Sciatic nerve (tissue), 2 donors: ENCODE measurements at regions not wholly inside any gene's neighbourhood (a gene's known extent, or its start where the extent isn't known, plus 50 kb on each side); places are given as distances from the start of the nearest gene placed in this dataset.
"Not testable (repeated sequence)": the region's sequence is repeated elsewhere in the genome, so short reads cannot be mapped to it uniquely, and the experiment has no call there.

Experiments
- ATAC-seq: fragments of 200-7000 bp; cut with Tn5 transposase; one replicate; pipeline ENCODE4 v1.9.1; 2020; ENCODE audit warnings: mild to moderate bottlenecking, moderate library complexity
- DNase-seq: peaks from one replicate; pipeline ENCODE4 v3.0.0-alpha.2; 2020; ENCODE audit warnings: low spot score
- intact Hi-C: fragments of 100-400 bp; cut with DNase I; formaldehyde crosslinking; loops from one replicate; pipeline ENCODE4 v1.14.2; 2022
- donor health status: DM: no; HTN: no; CAD: no.
- donor health status: DM: no; HTN: no; CAD: no.

DNA sequence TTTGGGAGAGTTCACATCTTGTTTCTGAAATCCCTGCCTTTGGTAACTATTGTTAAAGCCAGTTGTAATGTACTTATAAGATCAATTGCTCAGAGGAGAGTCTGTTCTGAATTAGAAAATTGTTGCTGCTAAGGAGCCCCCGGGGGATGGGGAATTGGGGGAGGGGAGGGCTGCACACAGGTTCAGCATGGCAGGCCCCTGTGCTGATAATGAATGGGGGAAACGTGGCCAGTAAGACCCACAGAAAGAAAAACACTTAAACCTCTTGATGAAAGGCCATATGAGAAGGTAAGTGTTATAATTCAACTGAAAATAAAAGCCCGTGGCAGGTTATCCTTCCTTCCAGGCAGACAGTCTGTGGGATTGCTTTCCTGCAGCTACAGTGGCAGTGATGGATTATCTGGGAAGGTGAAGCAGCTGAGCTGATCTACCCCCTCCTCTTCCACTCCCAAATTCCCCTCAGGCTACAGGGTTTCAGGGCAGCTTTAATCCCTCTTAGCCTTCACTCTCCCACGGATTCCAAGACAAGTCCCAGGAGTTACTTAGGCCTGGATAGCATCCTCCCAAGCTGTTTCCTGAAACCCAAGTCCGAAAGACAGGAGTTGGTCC, 398.8 kb downstream of the TBX15 start:
- DNase-seq (no peak), ATAC-seq (no peak)
- intact Hi-C loops: no loop called here

GRCh38 chr1:118588566-118588965, 399.6 kb downstream of the TBX15 start:
- no peak for ATAC-seq
- intact Hi-C loops: no loop called here
- DNase-seq: no peak

DNA sequence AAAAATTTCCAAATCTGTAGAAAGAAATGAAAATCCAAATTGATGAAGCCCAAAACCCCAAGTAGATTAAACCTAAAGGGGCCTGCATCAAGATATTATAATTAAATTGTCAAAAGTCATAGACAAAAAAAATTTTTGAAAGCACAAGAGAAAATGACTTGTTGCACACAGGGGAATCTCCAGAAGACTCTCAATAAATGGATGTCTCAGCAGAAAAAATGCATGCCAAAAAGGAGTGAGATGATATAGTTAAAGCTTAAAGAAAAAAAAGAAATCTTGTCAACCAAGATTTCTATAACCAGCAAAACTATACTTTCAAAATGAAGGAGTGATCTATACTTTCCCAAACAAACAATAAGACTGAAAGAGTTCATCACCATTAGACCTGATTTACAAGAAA, 393.2 kb upstream of the SPAG17 start:
- intact Hi-C loops: no loop called here
- DNase-seq (no peak), ATAC-seq (no peak)

DNA sequence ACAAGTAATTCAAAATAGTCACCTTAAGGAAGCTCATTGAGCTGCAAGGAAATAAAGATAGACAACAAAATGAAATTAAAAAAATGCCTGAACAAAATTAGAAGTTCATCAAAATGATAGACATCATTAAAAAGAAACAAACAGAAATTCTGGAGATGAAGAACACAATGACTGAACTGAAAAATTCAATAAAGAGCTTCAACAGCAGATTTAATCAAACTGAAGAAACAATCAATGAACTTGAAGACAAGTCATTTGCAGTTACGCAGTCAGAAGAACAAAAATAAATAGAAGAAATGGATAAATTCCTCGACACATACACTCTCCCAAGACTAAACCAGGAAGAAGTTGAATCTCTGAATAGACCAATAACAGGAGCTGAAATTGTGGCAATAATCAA, 390.0 kb upstream of the SPAG17 start:
- no peak for ATAC-seq
- no peak for DNase-seq
- intact Hi-C loops: no loop called here

- ATAC-seq (no peak), DNase-seq (no peak)
- intact Hi-C loops: no loop called here
Observed at GRCh38 chr1:118564961-118565703, 380.1 kb upstream of the SPAG17 start.

- DNase-seq (no peak), ATAC-seq (peak; percentile 76)
- intact Hi-C loops: no loop called here
Observed at GRCh38 chr1:118563981-118564951, 379.2 kb upstream of the SPAG17 start.

DNA sequence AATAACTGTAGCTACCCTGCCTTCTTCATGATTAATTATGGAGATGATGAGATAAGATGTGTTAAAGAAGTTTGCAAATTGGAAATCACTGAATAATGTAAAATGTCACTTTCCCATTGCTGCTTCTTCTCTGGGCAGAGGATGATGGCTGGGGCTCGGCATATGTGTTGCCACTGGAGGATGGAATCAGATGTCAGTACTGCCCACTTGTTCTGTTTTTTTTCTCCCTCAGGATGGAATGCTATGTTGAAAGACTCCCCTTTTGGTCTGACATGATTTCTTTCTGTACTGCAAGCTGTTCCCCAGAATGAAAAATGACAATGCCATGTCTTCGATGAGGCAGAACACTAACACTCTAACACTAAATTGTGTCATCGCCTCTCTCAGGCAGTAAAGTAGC, 373.9 kb upstream of the SPAG17 start:
- intact Hi-C loops: no loop called here
- DNase-seq (no peak), ATAC-seq (no peak)

DNA sequence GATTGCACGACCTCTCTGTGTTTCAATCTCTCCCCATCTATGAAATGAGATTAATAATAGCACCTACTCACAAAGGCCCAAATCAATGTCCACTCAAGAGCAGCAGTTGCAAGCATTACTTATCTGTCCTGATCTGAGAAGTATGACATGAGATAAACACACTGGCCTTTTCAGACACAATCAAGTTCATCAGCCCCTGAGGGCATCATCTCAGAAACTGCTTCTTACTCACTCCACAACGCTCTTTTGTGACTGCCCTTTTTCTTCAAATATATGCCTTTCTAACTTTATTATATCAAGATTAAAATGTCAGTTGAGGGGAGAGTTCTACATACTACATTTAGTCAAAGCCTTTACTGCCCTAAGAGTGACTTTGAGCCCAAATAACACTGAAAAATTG, 371.9 kb upstream of the SPAG17 start:
- DNase-seq (no peak), ATAC-seq (no peak)
- intact Hi-C loops: no loop called here

GRCh38 chr1:118555638-118556037, 370.6 kb upstream of the SPAG17 start:
- intact Hi-C loops: no loop called here
- no peak for ATAC-seq
- no peak for DNase-seq

DNA sequence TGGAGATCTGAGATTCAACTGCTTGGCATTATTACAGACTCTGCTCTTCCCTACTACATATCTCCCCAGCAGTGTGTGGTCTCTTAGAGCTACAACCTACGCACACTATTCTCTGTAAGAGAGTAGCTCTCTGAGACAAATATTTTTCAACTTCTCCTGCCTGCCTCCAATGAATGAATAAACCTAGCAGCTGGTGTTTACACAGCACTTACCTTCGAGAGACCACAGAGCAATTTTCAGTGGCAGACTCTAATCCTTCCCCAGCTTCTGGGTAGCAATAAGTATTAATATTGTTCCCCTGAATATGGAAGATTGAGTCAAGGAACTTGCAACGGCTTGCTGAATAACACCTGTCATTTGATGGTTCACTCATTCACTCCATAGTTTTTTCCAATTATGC, 350.9 kb upstream of the SPAG17 start:
- intact Hi-C loops: no loop called here
- DNase-seq: no peak

GRCh38 chr1:118511922-118512321, 326.9 kb upstream of the SPAG17 start:
- ATAC-seq, intact Hi-C loops, DNase-seq: not testable (repeated sequence)

More for the DNA sequence above, 350.9 kb upstream of the SPAG17 start:
- no peak for ATAC-seq

- ATAC-seq (peak; percentile 60), DNase-seq (no peak)
- intact Hi-C loops: no loop called here
Observed at GRCh38 chr1:118504867-118505266, 319.8 kb upstream of the SPAG17 start.

- intact Hi-C loops: no loop called here
- ATAC-seq (peak; percentile 94), DNase-seq (no peak)
Observed at GRCh38 chr1:118504221-118504644, 319.2 kb upstream of the SPAG17 start.

GRCh38 chr1:118503752-118504151, 318.7 kb upstream of the SPAG17 start:
- ATAC-seq (peak; percentile 14), DNase-seq (no peak)
- intact Hi-C loops: no loop called here

DNA sequence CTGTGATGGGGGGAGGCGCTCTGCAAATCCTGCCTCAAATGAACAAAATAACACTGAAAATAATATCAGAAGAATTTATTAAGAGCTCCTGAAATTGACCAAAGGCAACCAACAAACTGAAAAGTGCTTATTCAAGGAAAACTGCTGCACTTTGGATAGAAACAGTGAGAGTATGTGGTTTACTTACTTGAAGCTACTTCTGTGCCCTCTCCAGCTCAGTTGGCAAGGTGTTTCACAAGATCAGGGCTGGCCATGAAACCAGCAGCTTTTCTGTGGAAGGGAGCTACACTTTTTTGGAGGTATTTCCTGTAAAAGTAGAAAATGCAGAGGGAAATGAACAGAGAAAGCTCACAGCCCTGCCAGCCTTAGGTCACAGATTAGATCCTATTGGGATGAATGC, 310.0 kb upstream of the SPAG17 start:
- ATAC-seq: no peak
- no peak for DNase-seq
- intact Hi-C loops: no loop called here

DNA sequence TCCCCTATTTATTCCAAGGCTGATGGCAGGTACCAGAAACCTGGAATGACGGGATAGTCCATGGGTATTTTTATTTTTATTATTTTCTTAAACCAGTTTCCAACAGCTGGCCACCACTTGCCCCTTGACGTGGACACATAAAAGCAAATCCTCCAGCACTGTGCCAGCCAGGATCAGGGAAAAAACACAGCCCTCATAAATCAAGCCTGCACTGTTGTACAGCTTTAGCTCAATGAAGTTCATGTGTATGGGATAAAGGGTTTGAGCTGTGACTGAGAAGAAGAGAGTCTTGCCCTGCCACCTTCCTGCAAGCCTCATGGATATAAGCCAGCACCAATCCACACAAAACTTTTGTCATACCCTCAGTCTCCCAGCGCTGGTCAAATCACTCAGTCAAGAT, 303.8 kb upstream of the SPAG17 start:
- intact Hi-C loops: no loop called here
- DNase-seq (no peak), ATAC-seq (no peak)

DNA sequence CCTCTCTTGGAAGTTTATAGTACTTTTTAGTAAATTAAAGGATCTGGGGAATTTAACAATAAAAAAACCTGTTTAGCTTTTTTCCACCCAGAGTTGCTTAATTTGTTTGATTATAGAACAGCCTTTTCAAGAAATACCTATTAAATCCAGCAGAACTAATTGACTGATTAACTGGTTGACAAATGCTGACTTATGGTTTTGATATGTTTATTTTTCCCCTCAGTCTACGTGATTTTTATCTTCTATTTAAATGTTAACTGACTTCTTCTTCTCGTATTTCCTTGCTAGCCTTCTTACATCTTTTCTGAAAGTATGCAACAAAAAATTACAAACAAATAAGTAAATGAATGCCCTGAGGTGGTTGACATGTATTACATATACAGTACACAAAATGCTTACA, 302.9 kb upstream of the SPAG17 start:
- intact Hi-C loops: no loop called here
- ATAC-seq (no peak), DNase-seq (no peak)

DNA sequence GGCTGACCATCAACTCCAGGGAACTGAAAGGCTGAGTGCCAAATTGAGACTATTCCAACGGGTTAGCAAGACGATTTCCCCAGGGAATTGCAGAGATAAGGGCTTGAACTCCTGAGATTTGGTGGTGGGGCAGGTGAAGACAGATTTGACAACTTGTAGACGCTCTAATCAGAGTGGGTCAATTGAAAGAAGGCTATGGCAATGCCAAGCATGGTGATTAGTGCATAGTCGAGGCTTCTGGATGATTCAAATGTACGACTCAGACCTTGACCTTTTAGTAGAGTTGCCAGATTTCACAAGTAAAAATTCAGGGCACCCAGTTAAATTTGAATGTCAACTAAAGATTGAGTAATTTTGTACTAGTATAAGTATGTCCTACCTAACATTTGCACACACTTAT, 302.1 kb upstream of the SPAG17 start:
- DNase-seq (no peak), ATAC-seq (no peak)
- intact Hi-C loops: no loop called here

DNA sequence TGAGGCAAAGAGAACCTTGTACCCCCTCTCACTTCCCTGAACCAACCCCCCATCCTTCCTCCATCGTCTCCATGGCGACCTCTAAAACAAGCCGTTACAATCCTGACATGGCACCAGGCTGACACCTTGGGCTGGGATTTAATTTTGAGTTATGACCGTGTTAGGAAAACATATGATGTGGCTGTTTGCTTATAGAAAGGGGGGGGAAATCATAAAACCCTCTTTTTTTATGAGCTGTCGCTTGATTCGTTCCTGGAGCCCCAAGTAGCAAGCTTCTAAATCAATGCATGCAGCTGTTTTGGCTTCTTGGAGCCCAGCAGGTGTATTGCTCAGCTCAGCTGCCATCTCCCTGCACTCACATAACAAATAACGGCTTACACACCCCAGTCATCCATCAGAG, 301.2 kb upstream of the SPAG17 start:
- DNase-seq (no peak), ATAC-seq (no peak)
- intact Hi-C loops: no loop called here

DNA sequence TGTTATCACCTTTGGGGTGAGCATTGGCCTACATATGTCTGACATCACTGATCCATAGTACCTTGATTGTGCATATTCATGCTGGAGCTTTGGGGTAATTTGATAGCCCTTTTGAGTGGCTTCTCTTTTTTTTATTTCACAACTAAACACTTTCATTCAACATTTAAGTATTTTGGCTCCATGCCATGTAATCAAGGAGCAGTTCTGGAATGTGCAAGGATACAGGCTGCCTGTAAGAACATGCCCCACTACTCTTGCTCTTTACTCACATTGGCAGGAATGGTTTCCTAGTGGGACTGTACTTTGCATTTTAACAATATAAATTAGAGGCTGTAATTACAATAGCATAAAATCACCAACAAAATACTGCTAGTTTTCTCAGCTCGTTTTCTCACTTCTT, 300.7 kb upstream of the SPAG17 start:
- no peak for ATAC-seq
- intact Hi-C loops: no loop called here

More for the DNA sequence above, 300.7 kb upstream of the SPAG17 start:
- DNase-seq: no peak
